C4-2B (cell line): ENCODE measurements at regions not wholly inside any gene's neighbourhood (a gene's known extent, or its start where the extent isn't known, plus 50 kb on each side); places are given as distances from the start of the nearest gene placed in this dataset.

Source experiments
- H3K27ac ChIP-seq: fragments of 450-650 bp; 2 replicates; pipeline ENCODE4 v1.5.1; 2017
- CTCF ChIP-seq: fragments of 450-650 bp; conservative IDR thresholded peaks from 2 replicates; pipeline ENCODE4 v1.5.1; 2017; ENCODE audit warnings: mild to moderate bottlenecking
- ZFX ChIP-seq: fragments of 450-650 bp; IDR thresholded peaks from 2 replicates; pipeline ENCODE4 v1.6.1; 2017

GRCh38 chr16:25587783-25588182, 104.0 kb upstream of the HS3ST4 start:
- TF ChIP-seq ZFX = no peak
- TF ChIP-seq CTCF = no peak
- H3K27ac ChIP-seq = no peak overlapping the region

GRCh38 chr16:25586826-25587225, 104.9 kb upstream of the HS3ST4 start:
- TF ChIP-seq ZFX (no peak), CTCF (no peak)
- no peak overlapping the region for H3K27ac ChIP-seq

- H3K27ac ChIP-seq = no peak overlapping the region
- no peak for TF ChIP-seq CTCF
- TF ChIP-seq ZFX = no peak
Measured at GRCh38 chr16:25585526-25585925, 106.2 kb upstream of the HS3ST4 start.

DNA sequence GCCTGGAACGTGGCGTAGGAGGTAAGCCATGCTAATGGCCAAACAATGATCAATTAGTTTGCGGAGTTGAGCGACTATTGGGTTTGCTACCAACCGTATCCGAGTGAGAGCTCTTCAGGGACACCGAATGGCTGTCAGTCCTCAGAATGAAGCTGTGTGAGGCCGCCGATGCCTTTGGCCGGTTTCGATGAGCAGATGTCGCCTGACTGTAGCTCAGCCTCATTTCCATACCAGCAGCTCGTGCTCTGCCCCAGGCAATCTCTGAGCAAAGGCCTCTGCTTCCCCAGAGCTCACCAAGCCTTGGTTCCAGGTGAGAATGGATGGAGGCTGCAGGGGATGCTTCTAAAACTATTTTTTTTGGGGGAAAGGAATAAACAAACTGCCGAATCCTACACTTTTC, 111.7 kb upstream of the HS3ST4 start:
- TF ChIP-seq CTCF (no peak), ZFX (no peak)
- H3K27ac ChIP-seq = no peak overlapping the region

GRCh38 chr16:25575363-25575762, 116.4 kb upstream of the HS3ST4 start:
- H3K27ac ChIP-seq = no peak overlapping the region
- TF ChIP-seq CTCF (no peak), ZFX (no peak)

- H3K27ac ChIP-seq = no peak overlapping the region
- TF ChIP-seq ZFX = no peak
- TF ChIP-seq CTCF = no peak
Measured at GRCh38 chr16:25571712-25572111, 120.0 kb upstream of the HS3ST4 start.

- TF ChIP-seq CTCF (no peak), ZFX (no peak)
- H3K27ac ChIP-seq = no peak overlapping the region
Measured at GRCh38 chr16:25570131-25570530, 121.6 kb upstream of the HS3ST4 start.
